ENCODE measurements at regions not wholly inside any gene's neighbourhood (a gene's known extent, or its start where the extent isn't known, plus 50 kb on each side); places are given as distances from the start of the nearest gene placed in this dataset.

- Mint-ChIP-seq H3K27me3 (ENCODE audit: insufficient read depth) (no peaks in the 10 kb centered on the region; the same call in 1 of the 2 replicates), H3K4me3 (no peak overlapping the region), H3K36me3 (ENCODE audit: low read depth) (no peaks in the 10 kb centered on the region), H3K4me1 (ENCODE audit: low read depth) (no peaks in the 10 kb centered on the region), H3K9me3 (no peaks in the 10 kb centered on the region), H3K27ac (no peak overlapping the region)
- TF ChIP-seq CTCF (IDR thresholded peaks at IDR 0.05), result no peak
- DNase-seq, result no peak
These were observed 112.3 kb downstream of the ASB9 start for GRCh38 chrX:15157624-15158023.

GRCh38 chrX:15151267-15152186 is 118.4 kb downstream of the ASB9 start:
- Mint-ChIP-seq H3K27ac (no peak overlapping the region), H3K4me1 (ENCODE audit: low read depth) (peaks cover 11% of the 10 kb centered on the region), H3K27me3 (ENCODE audit: insufficient read depth) (no peaks in the 10 kb centered on the region; the same call in 1 of the 2 replicates), H3K36me3 (ENCODE audit: low read depth) (no peaks in the 10 kb centered on the region), H3K9me3 (no peaks in the 10 kb centered on the region), H3K4me3 (no peak overlapping the region)
- no peak for DNase-seq
- TF ChIP-seq CTCF (IDR thresholded peaks at IDR 0.05), result no peak

- Mint-ChIP-seq H3K4me3 (no peak overlapping the region), H3K27ac (no peak overlapping the region), H3K4me1 (ENCODE audit: low read depth) (peaks cover 11% of the 10 kb centered on the region), H3K27me3 (ENCODE audit: insufficient read depth) (no peaks in the 10 kb centered on the region; the same call in 1 of the 2 replicates), H3K36me3 (ENCODE audit: low read depth) (no peaks in the 10 kb centered on the region), H3K9me3 (no peaks in the 10 kb centered on the region)
- DNase-seq, result no peak
- TF ChIP-seq CTCF (IDR thresholded peaks at IDR 0.05), result no peak
These were observed 119.3 kb downstream of the ASB9 start for GRCh38 chrX:15150586-15150985.

GRCh38 chrX:15146515-15146914 is 123.4 kb downstream of the ASB9 start:
- no peaks in the 10 kb centered on the region for H3K36me3 Mint-ChIP-seq (ENCODE audit: low read depth)
- peak; percentile 78 for TF ChIP-seq CTCF (IDR thresholded peaks at IDR 0.05)
- peaks cover 21% of the 10 kb centered on the region for H3K4me1 Mint-ChIP-seq (ENCODE audit: low read depth)
- H3K9me3 Mint-ChIP-seq, result no peaks in the 10 kb centered on the region
- H3K27me3 Mint-ChIP-seq (ENCODE audit: insufficient read depth), result no peaks in the 10 kb centered on the region
- no peak overlapping the region for H3K4me3 Mint-ChIP-seq
- H3K27ac Mint-ChIP-seq, result no peak overlapping the region
- no peak for DNase-seq

- DNase-seq, result no peak
- TF ChIP-seq CTCF (IDR thresholded peaks at IDR 0.05), result no peak
- no peak overlapping the region for H3K4me3 Mint-ChIP-seq
- peaks cover 15% of the 10 kb centered on the region for H3K4me1 Mint-ChIP-seq (ENCODE audit: low read depth)
- no peaks in the 10 kb centered on the region for H3K27me3 Mint-ChIP-seq (ENCODE audit: insufficient read depth)
- no peaks in the 10 kb centered on the region for H3K36me3 Mint-ChIP-seq (ENCODE audit: low read depth)
- no peaks in the 10 kb centered on the region for H3K9me3 Mint-ChIP-seq
- H3K27ac Mint-ChIP-seq, result no peak overlapping the region
These were observed 126.1 kb downstream of the ASB9 start for GRCh38 chrX:15143825-15144121.

Data from HFFc6 (cell line).